HEK293T (cell line): ENCODE measurements at regions not wholly inside any gene's neighbourhood (a gene's known extent, or its start where the extent isn't known, plus 50 kb on each side); places are given as distances from the start of the nearest gene placed in this dataset.

Experiments
- ELF4 ChIP-seq: fragments of 450-650 bp; IDR thresholded peaks from 2 replicates; pipeline ENCODE4 v1.6.1; 2017; ENCODE audit warnings: antibody characterized with exemption
- SP1 ChIP-seq: fragments of 450-650 bp; IDR thresholded peaks from 2 replicates; pipeline ENCODE4 v1.6.1; 2017
- TARDBP ChIP-seq: fragments of 450-650 bp; IDR thresholded peaks from 2 replicates; pipeline ENCODE4 v1.6.1; 2016

GRCh38 chr1:64363111-64363510, 106.8 kb upstream of the CACHD1 start:
- TF ChIP-seq TARDBP (no peak), ELF4 (no peak), SP1 (no peak)
